CD4-positive, alpha-beta T cell (primary cell): ENCODE measurements at regions not wholly inside any gene's neighbourhood (a gene's known extent, or its start where the extent isn't known, plus 50 kb on each side); places are given as distances from the start of the nearest gene placed in this dataset.
A peak's percentile ranks its signal among the peaks of the same experiment; 100 is the strongest.

ENCODE experiments used
- ATAC-seq: fragments of 200-7000 bp; cut with Tn5 transposase; one replicate; pipeline ENCODE4 v1.10.0; 2022; ENCODE audit warnings: mild to moderate bottlenecking; ENCODE audit not compliant: poor library complexity
- CTCF ChIA-PET: fragments of 350-600 bp; sonication (Branson Sonifier 250); formaldehyde crosslinking; loops from one replicate; lab custom pipeline; 2021; ENCODE audit warnings: antibody characterized with exemption, inconsistent platforms; lab: Charles Lee
- POLR2A ChIA-PET: fragments of 350-600 bp; sonication (Branson Sonifier 250); formaldehyde crosslinking; loops from one replicate; lab custom pipeline; 2021; ENCODE audit warnings: antibody characterized with exemption, inconsistent platforms; lab: Charles Lee
- DNase-seq, 14 experiments: peaks; one replicate each; pipeline ENCODE4 v3.0.0-alpha.2; 2013 to 2020; ENCODE audit warnings: mixed read lengths in 2 of 14
- H3K27ac ChIP-seq, 2 donors: one replicate each; pipeline versions ENCODE4 v1.5.1 to v1.7.0; 2013; ENCODE audit warnings: low read length in 2 of 2, low read depth in 1 of 2, mild to moderate bottlenecking in 1 of 2
- H3K27me3 ChIP-seq, 2 experiments: 1 replicate in 1 of 2; 2 replicates in 1 of 2; pipeline versions ENCODE4 v1.6.1 to v1.7.0; 2013; ENCODE audit warnings: low read length in 2 of 2, control low read depth in 1 of 2, mild to moderate bottlenecking in 1 of 2, moderate library complexity in 1 of 2; ENCODE audit not compliant: insufficient read depth in 2 of 2, control insufficient read depth in 1 of 2
- H3K36me3 ChIP-seq: one replicate; pipeline ENCODE4 v1.6.1; 2013; ENCODE audit warnings: low read length, control low read depth; ENCODE audit not compliant: insufficient read depth
- H3K4me1 ChIP-seq: one replicate; pipeline ENCODE4 v1.6.1; 2013; ENCODE audit warnings: low read length, control low read depth; ENCODE audit not compliant: insufficient read depth
- H3K4me3 ChIP-seq: one replicate; pipeline ENCODE4 v1.5.1; 2013; ENCODE audit warnings: mild to moderate bottlenecking, low read length, moderate library complexity
- H3K9me3 ChIP-seq, 2 experiments: 1 replicate in 1 of 2; 2 replicates in 1 of 2; pipeline versions ENCODE4 v1.6.1 to v1.7.0; 2013; ENCODE audit warnings: low read length in 2 of 2, mild to moderate bottlenecking in 2 of 2, control low read depth in 1 of 2, moderate library complexity in 1 of 2; ENCODE audit not compliant: control insufficient read depth in 1 of 2, insufficient read depth in 1 of 2
- H3K27ac Mint-ChIP-seq: one replicate; pipeline ENCODE4 v1.8.0; 2020; ENCODE audit warnings: mixed read lengths
- H3K27me3 Mint-ChIP-seq: one replicate; pipeline ENCODE4 v1.8.0; 2021; ENCODE audit warnings: mixed read lengths
- H3K36me3 Mint-ChIP-seq: one replicate; pipeline ENCODE4 v1.8.0; 2021; ENCODE audit warnings: low read depth, mixed read lengths
- H3K4me1 Mint-ChIP-seq: one replicate; pipeline ENCODE4 v1.8.0; 2021; ENCODE audit warnings: low read depth, mixed read lengths
- H3K4me3 Mint-ChIP-seq: one replicate; pipeline ENCODE4 v1.8.0; 2020; ENCODE audit warnings: mild to moderate bottlenecking, mixed read lengths
- H3K9me3 Mint-ChIP-seq: one replicate; pipeline ENCODE4 v1.8.0; 2020; ENCODE audit warnings: mixed read lengths
- CTCF ChIP-seq: fragments of 200-600 bp; IDR thresholded peaks from one replicate; pipeline ENCODE4 v1.8.0; 2022; ENCODE audit warnings: antibody characterized with exemption, mild to moderate bottlenecking
- intact Hi-C, 2 experiments: fragments of 100-400 bp; cut with DNase I in 1 of 2; cut with micrococcal nuclease in 1 of 2; formaldehyde crosslinking; loops; one replicate each; pipeline versions ENCODE4 v1.15.1 to v1.9.0; 2023 to 2025; cut with DNase I, micrococcal nuclease

DNA sequence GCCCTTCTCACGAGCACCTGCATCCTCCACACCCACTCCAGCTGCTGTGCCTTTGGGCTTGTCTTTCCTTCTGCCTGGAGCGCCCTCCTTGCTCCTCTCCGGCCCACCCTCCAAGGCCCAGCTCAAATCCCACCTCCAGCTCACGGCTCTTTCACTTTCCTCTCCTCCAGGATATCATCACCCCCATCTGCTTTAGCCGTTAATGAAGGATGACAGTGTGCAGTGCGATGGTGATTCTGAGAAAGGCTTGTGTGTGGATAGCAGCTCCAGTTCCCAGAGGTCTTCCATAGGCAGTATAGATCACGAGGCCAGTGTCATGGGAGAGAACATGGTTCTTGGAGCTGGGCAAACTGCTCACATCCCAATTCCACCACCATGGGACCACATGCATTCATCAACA is 237.4 kb downstream of the TLE3 start:
- H3K4me1 ChIP-seq, result peaks cover 16% of the 10 kb centered on the region
- ChIA-PET CTCF (interaction anchor here (0.6 kb wide), 1 partner anchor 1426 kb away, joined by 3 read pairs; no protein-coding TSS in a partner anchor), POLR2A (interaction anchor here (1.1 kb wide), 1 partner anchor 17 kb away, joined by 4 read pairs; no protein-coding TSS in a partner anchor)
- intact Hi-C loops, result no loop called here
- no peak overlapping the region for H3K27ac ChIP-seq
- H3K27ac Mint-ChIP-seq, result no peak overlapping the region
- H3K4me1 Mint-ChIP-seq, result peaks cover 24% of the 10 kb centered on the region
- no peak overlapping the region for H3K4me3 ChIP-seq
- no peak overlapping the region for H3K4me3 Mint-ChIP-seq
- H3K36me3 ChIP-seq, result no peaks in the 10 kb centered on the region
- no peak for DNase-seq
- peaks cover 4% of the 10 kb centered on the region for H3K27me3 Mint-ChIP-seq
- no peaks in the 10 kb centered on the region for H3K9me3 ChIP-seq
- H3K36me3 Mint-ChIP-seq, result no peaks in the 10 kb centered on the region
- no peak for ATAC-seq
- TF ChIP-seq CTCF, result no peak
- no peaks in the 10 kb centered on the region for H3K9me3 Mint-ChIP-seq
- no peaks in the 10 kb centered on the region for H3K27me3 ChIP-seq

DNA sequence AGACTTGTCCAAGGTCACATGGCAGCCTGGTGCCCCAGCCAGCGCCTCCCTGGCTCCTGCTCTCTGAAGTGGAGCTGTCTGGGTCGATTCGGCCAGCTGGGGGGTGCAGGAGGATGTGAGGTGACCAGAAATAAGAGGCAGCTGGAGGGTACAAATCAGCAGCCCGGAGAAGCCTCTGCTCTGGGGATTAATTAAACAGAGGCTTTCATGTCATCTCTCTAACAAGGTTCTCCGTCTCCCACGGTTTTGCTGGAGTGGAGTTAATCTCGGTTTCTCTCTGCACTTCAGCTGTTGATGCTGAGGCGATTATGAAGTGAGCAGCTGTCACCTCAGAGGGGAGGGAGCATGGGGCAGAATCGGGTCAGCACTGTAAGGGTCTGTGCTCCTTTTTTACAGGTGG is 236.8 kb downstream of the TLE3 start:
- H3K9me3 Mint-ChIP-seq, result no peaks in the 10 kb centered on the region
- peaks cover 4% of the 10 kb centered on the region for H3K27me3 Mint-ChIP-seq
- H3K4me1 Mint-ChIP-seq, result peaks cover 23% of the 10 kb centered on the region
- Histone ChIP-seq H3K36me3 (no peaks in the 10 kb centered on the region), H3K9me3 (no peaks in the 10 kb centered on the region), H3K27ac (no peak overlapping the region), H3K4me3 (no peak overlapping the region), H3K27me3 (no peaks in the 10 kb centered on the region), H3K4me1 (peaks cover 16% of the 10 kb centered on the region)
- TF ChIP-seq CTCF, result no peak
- no peak overlapping the region for H3K27ac Mint-ChIP-seq
- ChIA-PET POLR2A (no interaction called here), CTCF (no interaction called here)
- intact Hi-C loops, result no loop called here
- H3K36me3 Mint-ChIP-seq, result no peaks in the 10 kb centered on the region
- DNase-seq (no peak), ATAC-seq (no peak)
- H3K4me3 Mint-ChIP-seq, result no peak overlapping the region

- POLR2A ChIA-PET, result interaction anchor here (0.6 kb wide), 1 partner anchor 631 kb away, joined by 3 read pairs; no protein-coding TSS in a partner anchor
- peaks cover 4% of the 10 kb centered on the region for H3K27me3 Mint-ChIP-seq
- Histone ChIP-seq H3K27me3 (no peaks in the 10 kb centered on the region), H3K27ac (no peak overlapping the region), H3K4me3 (no peak overlapping the region), H3K36me3 (no peaks in the 10 kb centered on the region), H3K9me3 (no peaks in the 10 kb centered on the region), H3K4me1 (peaks cover 16% of the 10 kb centered on the region)
- intact Hi-C loops, result no loop called here
- H3K9me3 Mint-ChIP-seq, result no peaks in the 10 kb centered on the region
- DNase-seq (peak in 1 of 14 experiments; percentile 7), ATAC-seq (no peak)
- no peaks in the 10 kb centered on the region for H3K36me3 Mint-ChIP-seq
- H3K4me3 Mint-ChIP-seq, result no peak overlapping the region
- CTCF ChIA-PET, result no interaction called here
- TF ChIP-seq CTCF, result no peak
- peaks cover 19% of the 10 kb centered on the region for H3K4me1 Mint-ChIP-seq
- no peak overlapping the region for H3K27ac Mint-ChIP-seq
Observed at GRCh38 chr15:69861331-69862171, 236.2 kb downstream of the TLE3 start.
